Prostate gland (tissue), 2 donors: ENCODE measurements at regions not wholly inside any gene's neighbourhood (a gene's known extent, or its start where the extent isn't known, plus 50 kb on each side); places are given as distances from the start of the nearest gene placed in this dataset.

Source experiments
- CTCF ChIP-seq, 4 experiments: fragments of 200-600 bp in 2 of 4; fragments of 450-650 bp in 2 of 4; sonication (generic) in 2 of 4; IDR thresholded peaks; 1 replicate in 3 of 4; 2 replicates in 1 of 4; pipeline ENCODE4 v1.5.1; 2016 to 2019; ENCODE audit warnings: antibody characterized with exemption in 4 of 4, mild to moderate bottlenecking in 2 of 4, moderate library complexity in 2 of 4
- POLR2A ChIP-seq: fragments of 450-650 bp; IDR thresholded peaks from one replicate; pipeline ENCODE4 v1.6.1; 2016; ENCODE audit warnings: antibody characterized with exemption, mild to moderate bottlenecking
- POLR2AphosphoS5 ChIP-seq: sonication (generic); formaldehyde crosslinking; IDR thresholded peaks from one replicate; pipeline ENCODE4 v1.6.1; 2017; ENCODE audit warnings: antibody characterized with exemption

GRCh38 chr10:4217187-4217586, 432.2 kb upstream of the KLF6 start:
- TF ChIP-seq CTCF (IDR thresholded peaks at IDR 0.05) (no peak), POLR2AphosphoS5 (no peak), POLR2A (no peak)
